ENCODE measurements at regions not wholly inside any gene's neighbourhood (a gene's known extent, or its start where the extent isn't known, plus 50 kb on each side); places are given as distances from the start of the nearest gene placed in this dataset.
"Not testable (repeated sequence)": the region's sequence is repeated elsewhere in the genome, so short reads cannot be mapped to it uniquely, and the experiment has no call there.

DNA sequence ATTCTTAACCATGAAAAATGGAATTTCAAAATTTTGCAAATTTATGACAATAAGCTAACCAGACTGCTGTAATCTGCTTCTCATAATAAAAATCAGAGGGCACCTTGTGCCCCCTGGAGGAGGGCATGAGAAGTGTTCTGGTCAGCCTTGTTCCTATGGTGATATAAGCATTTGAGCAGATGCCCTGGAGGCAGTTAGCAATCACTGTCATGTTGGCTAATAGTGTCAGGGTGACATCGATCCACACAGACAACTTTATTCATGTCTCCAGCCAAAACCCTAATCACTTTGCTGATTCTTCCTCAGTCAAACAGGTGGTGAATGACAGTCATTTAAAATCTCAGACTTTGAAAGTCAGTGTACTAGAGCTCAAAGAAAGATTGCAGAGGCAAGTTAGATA lies 943.0 kb downstream of the GALC start:
- DNase-seq (ENCODE audit: low spot score): peak; percentile 12

- DNase-seq (ENCODE audit: low spot score): no peak
Observed at GRCh38 chr14:87046960-87047359, 946.0 kb downstream of the GALC start.

- DNase-seq (ENCODE audit: low spot score): no peak
Observed at GRCh38 chr14:87045956-87046355, 947.0 kb downstream of the GALC start.

GRCh38 chr14:87045246-87045645 lies 947.7 kb downstream of the GALC start:
- no peak for DNase-seq (ENCODE audit: low spot score)

- no peak for DNase-seq (ENCODE audit: low spot score)
Observed at GRCh38 chr14:87044807-87045206, 948.2 kb downstream of the GALC start.

GRCh38 chr14:87043667-87044200 lies 949.2 kb downstream of the GALC start:
- DNase-seq (ENCODE audit: low spot score): no peak

DNA sequence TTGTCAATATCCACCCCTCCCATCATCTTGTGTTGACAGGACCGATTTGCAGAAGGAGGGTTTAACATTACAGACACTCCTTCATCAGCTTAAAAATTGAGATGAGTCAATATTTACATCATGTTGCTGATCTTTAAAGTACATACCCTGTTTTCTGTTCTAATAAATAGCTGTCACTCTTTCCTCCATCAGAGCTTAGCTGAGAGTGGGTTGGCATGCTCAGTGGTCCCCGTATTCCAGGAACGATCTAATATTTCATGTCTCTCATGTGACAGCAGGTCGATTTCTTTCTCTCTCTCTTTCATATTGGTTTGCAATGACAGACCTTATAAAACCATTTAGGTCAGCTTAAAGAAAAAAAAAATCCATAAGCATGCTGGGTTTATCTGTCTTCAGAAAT lies 950.6 kb downstream of the GALC start:
- no peak for DNase-seq (ENCODE audit: low spot score)

GRCh38 chr14:87041290-87042020 lies 951.5 kb downstream of the GALC start:
- DNase-seq (ENCODE audit: low spot score): no peak

DNA sequence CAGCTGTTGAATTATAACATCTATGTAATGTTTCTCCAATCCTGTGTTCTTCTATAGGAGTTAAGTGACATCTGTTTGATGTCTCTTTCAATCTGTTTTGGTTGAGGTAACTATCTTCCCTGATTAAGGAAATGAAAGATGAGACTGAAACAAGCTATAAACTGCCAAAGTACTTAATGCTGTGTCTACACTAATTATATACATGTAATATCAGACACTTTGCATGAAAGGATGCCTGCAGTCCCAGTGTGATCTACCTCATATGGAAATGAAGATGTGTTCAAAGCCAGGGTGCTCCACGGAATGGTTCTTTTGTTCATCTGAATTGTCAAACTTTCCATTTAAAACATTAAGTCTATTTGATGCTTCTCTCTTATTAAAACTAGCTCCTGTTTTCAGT lies 958.3 kb downstream of the GALC start:
- no peak for DNase-seq (ENCODE audit: low spot score)

DNA sequence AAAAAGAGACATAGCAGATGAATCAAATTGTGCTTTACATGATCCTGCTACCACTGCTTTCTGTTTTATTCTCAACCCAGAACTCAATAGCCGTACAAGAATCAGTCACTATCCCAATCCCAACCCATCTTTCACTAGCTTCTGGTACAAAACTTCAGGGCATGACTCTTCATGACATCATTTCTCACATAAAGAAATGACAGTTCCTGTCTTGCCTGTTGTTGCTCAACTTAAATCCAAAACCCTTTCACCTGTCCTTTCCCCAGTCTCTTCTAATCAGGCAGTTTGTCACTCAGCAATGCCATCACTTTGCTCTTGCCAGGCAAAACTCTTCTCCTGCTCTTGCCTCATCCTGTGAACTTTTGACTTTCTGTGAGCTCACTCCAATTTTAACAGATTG lies 962.8 kb downstream of the GALC start:
- no peak for DNase-seq (ENCODE audit: low spot score)

DNA sequence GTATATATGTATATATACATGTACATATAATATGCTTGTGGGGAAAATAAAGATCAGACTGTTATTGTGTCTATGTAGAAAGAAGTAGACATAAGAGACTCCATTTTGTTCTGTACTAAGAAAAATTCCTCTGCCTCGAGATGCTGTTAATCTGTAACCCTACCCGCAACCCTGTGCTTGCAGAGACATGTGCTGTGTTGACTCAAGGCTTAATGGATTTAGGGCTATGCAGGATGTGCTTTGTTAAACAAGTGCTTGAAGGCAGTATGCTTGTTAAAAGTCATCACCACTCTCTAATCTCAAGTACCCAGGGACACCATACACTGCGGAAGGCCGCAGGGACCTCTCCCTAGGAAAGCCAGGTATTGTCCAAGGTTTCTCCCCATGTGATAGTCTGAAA lies 972.9 kb downstream of the GALC start:
- not testable (repeated sequence) for DNase-seq (ENCODE audit: low spot score)

DNA sequence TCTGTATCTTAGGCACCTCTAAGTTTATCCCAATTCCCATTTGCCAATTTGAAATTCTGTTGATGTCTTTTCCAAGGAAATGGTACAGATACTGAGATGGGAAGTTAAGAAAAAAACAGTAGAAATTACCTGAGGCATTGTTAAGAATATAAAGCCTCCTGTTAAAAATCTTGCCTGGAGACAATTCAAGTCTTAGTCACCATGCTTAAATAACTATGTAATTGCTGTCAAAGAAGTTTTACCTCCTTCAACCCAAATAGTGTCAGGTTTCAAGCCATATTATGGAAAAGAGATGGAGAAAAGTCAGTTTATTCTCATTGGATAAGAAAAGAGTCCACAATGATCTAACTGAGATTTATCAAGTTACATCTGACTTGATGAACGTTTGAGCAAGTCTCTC lies 974.7 kb downstream of the GALC start:
- no peak for DNase-seq (ENCODE audit: low spot score)

GRCh38 chr14:87017335-87017734 lies 975.6 kb downstream of the GALC start:
- no peak for DNase-seq (ENCODE audit: low spot score)

GRCh38 chr14:87014856-87015255 lies 978.1 kb downstream of the GALC start:
- no peak for DNase-seq (ENCODE audit: low spot score)

- DNase-seq (ENCODE audit: low spot score): no peak
Observed at GRCh38 chr14:87013583-87013982, 979.4 kb downstream of the GALC start.

DNA sequence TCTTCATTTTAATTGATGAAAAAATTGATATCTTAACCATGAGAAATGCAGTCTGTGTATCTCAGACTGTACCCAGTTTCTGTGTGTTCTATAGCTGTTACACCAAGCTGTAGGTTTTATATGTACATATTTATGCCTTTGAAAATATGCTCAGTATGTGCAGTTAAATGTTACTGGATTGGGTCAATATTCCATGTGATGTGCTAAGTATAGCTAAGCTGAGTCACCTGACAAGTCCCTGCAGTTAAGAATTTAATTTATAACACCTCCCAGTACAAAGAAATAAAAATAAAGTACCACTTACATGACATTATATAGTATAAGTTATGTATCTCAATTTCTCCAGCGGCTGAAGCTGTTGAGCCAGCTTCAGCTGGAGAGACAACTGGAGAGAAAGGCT lies 984.0 kb downstream of the GALC start:
- DNase-seq (ENCODE audit: low spot score): no peak

GRCh38 chr14:87005280-87005679 lies 987.7 kb downstream of the GALC start:
- no peak for DNase-seq (ENCODE audit: low spot score)

- DNase-seq (ENCODE audit: low spot score): no peak
Observed at GRCh38 chr14:87002776-87003175, 990.2 kb downstream of the GALC start.

DNA sequence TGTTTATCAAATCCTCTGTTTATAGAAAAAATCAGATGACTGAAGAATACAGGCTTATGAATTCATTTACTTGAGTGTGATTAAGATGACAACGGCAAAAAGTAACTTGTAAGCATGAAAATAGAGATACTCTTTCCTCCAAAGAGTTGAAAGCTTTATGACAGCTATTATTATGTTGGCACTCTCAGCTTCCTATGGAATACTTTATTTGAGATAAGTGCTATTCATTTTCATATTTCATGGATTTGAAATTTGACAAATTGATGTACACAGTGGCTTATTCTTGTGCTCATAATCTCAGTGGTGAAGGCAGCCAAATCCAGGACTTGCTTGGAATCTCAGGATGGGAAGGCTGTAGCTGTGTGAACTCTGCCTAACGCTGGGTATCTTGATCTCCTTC lies 991.6 kb downstream of the GALC start:
- DNase-seq (ENCODE audit: low spot score): no peak

DNA sequence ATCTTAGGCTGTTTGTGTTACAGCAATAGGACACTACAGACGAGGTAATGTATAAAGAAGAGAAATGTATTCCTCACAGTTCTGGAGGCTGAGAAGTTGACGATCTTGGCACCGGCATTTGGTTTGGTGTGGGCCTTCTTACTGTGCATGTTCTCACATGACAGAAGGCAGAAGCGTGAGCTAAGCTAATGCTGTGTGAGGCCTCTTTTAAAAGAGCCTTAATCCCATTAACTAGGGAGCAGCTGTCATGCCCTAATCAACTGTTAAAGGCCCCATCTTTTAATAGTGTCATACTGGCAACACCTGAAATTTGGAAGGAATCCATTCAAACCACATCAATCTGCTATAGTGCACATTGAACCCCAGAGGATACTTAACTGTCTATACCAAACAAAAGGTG lies 992.9 kb downstream of the GALC start:
- DNase-seq (ENCODE audit: low spot score): no peak

GRCh38 chr14:86999036-86999435 lies 993.9 kb downstream of the GALC start:
- DNase-seq (ENCODE audit: low spot score): no peak

GRCh38 chr14:86997271-86997670 lies 995.7 kb downstream of the GALC start:
- DNase-seq (ENCODE audit: low spot score): no peak

DNA sequence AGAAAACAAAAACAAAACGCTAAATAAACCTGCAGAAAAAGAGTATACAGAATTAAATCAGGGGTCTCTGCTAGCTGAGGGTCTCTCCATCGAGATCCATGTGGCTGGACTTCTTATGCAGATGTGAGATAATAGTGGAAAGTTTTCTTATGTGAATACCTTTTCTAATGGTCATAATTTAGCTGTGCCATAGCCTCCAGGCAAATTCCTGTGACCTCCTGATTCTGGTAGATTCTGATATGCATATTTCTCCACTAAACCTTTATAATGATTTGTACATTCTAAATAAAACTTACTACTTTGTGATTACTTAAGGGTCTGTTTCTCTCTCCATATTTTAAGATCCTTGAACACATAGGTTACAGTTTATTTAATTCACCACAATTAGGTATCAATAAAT lies 1002.6 kb downstream of the GALC start:
- no peak for DNase-seq (ENCODE audit: low spot score)

DNA sequence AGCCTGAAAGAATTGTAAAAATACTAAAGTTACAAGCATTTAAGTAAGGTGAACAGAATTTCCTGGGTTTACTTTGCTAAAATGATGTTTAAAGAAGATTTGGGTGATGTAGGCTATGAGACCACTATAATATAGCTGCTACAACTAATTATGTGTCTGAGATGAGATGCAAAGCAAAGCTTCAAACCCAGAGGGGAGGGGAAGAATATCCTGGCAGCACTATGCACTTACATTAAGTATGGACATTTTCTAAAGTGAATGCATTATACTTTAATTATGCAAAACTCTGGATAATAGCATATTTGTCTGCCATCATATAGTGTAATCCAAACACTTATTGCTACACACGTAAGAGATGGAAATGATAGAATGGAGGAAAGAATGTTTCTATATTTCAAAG lies 1003.7 kb downstream of the GALC start:
- no peak for DNase-seq (ENCODE audit: low spot score)

All from HuH-7 (cell line).